NCI-H1436 (cell line): ENCODE measurements at regions not wholly inside any gene's neighbourhood (a gene's known extent, or its start where the extent isn't known, plus 50 kb on each side); places are given as distances from the start of the nearest gene placed in this dataset.

Source experiments
- DNase-seq: peaks from one replicate; lab custom pipeline; 2025; lab: John Stamatoyannopoulos, UW

DNA sequence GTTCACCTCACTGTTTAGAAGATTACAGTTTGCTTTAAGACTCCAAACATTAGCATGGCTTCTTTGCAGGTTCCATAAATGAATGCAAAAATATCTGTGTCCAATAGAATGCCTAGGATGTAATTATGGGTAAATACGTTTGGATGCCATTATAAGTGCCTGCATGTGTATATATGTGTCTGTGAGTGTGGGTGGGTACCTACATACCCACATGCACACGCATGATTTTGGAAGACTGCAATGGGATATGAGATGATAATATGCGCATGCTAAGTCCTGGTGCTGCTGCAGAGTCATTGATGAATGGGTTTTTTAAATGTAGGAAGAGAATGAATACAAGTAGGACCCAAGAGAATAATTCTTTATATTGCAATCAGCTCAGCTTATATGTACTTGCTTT lies 406.4 kb downstream of the ZSWIM6 start:
- no peak for DNase-seq

DNA sequence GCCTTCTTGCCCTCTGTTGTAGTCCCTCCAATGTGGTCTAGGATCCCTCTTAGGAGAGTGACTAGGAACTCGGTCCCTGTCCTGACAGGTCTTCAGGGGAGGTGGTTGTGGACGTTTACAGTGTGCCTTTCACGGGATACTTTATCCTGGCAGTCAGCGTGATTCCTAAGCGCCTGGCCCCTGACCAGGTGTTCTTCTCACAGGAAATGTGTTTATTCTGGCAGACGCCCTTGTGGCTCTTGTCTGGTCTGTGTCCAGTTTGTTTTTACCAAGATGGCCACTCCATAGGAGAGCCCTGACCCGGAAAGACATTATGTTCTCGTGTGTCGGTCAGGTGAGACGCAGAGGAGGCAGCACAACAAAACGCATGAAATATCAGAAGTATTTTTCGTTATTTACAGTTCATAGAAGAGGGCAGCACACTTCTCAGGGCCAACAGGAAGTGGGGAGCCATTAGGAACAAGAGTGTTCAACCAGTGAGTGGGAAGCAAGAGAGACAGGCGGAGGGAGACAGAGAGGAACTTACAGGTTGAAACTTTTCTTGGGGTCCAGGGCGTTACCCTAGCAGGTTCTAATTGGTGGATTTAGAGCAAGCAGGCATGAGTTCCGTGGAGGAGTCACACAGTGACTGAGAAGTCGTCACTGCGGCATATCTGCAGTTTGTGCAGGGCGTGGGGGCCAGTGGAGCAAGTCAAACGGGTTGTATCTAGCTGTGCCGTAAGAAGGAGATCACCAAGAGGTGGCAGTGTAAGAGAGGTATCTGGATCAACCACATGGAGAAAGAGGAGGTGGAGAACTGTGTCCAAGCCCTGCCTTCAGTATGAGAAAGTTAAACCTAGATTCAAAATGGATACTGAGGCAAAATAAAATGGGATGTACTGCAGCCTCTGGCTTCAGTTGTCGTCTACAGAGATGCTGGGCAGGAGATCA lies 412.9 kb downstream of the ZSWIM6 start:
- no peak for DNase-seq

DNA sequence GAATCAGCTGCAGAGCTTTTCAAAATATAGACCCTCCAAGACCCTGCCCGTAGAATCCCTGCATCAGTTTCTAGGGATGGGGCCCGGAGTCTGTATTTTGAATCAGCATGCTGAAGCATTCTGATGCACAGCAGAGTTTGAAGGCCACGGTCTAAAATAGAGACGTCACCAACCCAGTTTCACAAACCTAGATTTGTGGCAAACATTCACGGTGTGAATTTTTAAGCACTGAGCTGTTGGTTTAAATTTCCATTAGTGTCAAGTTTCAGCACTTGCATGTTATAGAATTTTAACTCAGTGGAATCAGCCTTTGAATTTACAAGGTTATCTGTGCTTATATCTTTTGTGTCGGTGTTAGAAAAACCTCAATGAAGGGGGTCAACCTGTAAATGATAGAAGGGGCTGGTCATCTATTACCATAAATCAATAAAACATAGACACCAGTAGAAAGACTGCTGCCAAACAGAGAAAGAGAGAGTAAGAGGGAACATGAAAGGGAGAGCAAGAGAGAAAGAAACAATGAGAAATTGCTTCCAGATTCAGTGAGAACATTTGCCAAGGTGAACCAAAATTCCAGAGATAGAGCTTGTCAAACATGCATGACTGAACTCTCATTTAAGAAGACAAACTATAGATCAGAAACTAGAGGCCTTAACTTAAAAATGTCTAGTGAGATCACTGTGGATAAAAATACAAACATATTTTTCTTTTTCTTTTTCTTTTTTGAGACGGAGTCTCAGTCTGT lies 414.9 kb downstream of the ZSWIM6 start:
- DNase-seq, result no peak

DNA sequence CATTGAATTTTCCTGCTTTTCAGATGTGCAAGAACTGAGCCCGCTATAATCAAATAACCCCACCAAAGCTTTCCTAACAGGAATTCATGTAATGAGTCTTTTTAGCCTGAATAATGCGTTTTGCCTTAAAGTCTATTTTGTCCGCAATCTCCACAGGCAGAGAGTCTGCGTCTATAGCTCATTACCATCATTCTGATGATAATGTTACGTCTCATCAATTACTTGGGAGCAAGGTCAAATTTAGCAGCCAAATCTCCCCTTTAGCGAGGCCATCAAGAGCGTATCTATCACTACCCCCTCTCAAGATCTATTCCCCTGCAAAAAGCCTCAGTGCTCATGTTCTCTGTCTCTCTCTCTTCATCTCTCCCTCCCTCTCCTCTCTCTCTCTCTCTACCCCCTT lies 416.1 kb downstream of the ZSWIM6 start:
- DNase-seq, result no peak

DNA sequence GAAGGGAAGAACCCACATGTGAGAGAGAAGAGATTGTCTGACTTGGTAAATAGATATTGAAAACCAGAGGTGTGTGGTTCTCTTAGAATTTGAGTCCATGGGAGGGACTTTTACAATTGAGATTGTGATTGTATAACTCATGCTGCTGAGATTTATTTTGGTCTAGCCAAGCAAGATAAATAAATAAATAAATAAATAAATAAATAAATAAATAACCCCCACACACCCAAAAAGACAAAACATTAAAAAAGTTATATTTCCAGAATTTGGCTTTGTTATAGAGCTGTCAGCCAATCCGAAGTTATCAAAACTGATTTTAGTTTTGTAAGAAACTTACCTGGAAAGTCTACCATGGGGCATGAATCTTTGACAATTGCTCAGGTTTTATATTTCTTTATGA lies 416.6 kb downstream of the ZSWIM6 start:
- DNase-seq, result no peak

DNA sequence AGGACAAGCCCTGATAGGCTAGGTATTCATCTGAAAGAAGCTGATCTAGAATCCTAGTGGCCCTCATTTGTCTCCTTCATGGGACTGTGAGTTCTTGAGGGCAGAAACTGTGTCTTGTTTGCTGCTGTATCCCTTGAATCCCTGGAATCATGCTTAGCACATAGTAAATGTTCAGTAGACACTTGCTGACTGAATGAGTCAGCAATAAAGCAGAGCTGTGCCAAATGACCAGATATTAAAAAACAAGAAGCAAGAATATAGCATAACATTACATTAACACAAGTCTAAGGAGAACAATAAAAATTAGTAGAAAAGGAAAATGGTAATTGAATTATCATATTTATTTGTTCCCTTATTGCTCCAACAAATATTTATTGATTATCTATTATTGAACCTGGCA lies 420.5 kb downstream of the ZSWIM6 start:
- no peak for DNase-seq

DNA sequence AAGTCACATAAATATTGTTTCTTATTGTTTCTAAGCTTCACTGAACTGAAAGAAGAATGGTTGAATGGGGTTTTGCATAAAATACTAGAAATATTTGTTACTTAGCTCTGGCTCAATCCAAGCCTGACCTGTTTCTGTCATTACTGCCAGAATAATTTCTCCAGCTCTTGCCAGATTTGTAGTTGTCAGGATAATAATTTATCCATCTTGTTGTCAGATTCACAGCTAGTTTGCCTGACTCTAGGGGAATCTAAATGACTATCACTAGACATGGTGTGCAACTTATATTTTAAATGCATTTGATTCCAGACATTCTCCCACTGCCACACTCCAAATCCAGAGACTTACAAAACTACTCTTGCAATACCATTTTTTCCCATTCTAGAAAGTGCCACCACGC lies 422.7 kb downstream of the ZSWIM6 start:
- DNase-seq, result no peak

DNA sequence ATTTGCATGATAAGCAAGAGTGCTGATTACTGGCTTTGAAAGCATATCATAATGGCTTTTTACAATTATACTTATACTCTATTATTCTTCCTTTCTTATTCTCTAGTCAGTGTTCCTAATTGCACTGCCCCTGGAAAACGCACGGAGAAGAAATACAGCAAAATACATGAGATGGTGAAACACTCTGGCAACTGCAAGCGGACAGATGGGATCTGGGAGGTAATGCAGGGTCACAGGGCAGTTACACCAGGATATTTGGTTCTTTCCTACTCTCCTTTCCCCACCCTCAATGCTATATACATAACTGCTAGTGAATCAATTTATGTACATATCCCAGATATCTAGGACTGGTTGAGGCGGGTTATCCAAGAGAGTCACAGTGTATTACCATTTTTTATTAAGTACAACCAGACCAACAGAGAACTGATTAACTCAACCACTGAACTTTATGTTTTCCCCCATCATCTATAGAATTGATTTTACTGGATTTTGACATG lies 423.7 kb downstream of the ZSWIM6 start:
- DNase-seq, result no peak

DNA sequence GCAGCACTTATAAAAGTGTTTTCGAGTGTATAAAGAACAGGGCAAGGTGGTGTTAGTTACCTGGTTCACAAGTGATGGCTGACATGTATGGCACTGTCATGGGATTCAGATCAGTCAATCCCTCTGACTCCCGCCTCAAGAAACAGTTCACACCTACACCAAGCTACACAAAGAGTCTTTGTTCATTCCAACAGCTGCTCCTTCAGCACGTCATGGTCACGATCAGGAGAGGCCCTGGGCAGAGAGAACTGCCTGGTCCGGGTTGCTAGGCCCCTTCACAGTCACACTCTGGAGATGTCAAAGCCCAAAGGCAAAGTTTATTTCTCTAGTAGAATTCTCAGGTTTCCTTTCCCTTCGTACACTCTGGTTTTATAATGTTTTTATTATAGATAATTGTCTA lies 426.7 kb downstream of the ZSWIM6 start:
- no peak for DNase-seq

DNA sequence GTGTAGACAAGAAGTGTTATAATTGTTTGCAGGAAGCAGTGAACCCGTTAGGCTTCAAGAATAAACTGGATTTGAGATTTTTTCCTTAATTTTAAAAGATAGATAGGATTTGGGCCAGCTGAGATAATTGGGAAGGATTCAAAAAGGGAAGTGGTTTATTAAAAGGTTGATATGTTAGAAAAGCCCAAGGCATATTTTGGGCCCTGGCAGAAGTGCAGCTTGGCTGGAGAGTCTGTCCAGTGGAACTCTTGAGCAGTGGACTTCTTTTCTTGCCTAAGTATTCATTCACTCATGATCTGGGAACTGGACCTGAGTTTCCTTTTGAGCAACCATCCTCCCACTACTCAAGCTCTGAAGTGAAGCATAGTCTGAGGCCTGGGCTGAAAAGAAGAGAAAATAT lies 433.4 kb downstream of the ZSWIM6 start:
- no peak for DNase-seq

DNA sequence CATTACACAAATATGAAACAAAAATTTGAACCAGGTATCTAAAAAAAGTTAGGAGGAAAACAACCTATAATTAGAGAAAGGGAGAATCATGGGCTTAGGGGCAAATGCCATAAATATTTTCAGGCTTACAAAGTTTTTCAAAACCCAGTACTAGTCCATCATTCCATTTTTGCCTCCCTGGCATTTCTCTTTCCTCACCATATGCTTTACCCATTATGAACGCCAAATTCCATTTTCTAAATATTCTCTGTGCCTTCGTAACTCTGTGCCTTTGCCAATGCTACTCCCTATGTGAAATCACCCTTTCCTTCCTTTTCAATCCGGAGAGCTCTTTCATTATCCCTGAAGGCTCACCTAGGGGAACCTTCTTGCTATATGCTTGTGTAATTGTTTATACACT lies 434.1 kb downstream of the ZSWIM6 start:
- DNase-seq, result no peak

DNA sequence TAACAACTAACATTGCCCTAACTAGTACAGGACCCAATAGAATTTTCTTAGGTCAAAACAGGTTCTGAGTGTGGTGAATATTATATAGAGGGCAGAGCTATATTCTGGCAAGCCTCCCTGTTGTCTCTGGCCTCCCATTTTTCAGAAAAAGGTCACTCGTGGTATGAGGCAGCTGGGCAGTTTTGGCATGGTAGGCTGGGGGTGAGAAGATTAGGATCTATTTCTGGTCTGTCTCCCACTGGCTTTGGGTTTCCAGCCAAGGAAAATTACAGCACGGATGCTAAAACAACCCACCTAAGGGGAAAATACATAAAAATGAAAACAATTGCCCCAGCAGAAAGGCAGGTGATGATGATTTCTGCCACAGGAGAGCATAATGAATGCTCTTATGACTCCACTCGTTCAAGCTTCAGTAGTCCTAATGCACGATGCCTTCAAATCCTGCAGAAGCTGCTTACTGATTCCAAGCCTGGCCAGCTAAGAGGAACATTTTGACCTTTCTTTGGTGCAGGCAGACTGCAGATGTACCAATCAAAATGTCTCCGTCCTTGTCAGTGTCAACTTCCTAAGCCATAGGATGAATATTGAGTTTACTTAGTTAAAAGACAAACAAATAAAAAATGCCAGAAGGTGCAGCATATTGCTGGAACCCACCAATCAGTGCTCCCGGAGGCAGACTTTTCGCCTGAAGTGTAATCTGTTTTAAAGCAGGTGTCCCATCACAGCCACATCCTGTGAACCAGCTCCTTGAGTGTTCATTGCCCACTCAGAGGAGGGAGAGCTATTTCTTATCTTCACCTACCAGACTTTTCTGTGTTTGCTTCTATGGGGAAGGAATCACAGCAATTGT lies 435.4 kb downstream of the ZSWIM6 start:
- no peak for DNase-seq

DNA sequence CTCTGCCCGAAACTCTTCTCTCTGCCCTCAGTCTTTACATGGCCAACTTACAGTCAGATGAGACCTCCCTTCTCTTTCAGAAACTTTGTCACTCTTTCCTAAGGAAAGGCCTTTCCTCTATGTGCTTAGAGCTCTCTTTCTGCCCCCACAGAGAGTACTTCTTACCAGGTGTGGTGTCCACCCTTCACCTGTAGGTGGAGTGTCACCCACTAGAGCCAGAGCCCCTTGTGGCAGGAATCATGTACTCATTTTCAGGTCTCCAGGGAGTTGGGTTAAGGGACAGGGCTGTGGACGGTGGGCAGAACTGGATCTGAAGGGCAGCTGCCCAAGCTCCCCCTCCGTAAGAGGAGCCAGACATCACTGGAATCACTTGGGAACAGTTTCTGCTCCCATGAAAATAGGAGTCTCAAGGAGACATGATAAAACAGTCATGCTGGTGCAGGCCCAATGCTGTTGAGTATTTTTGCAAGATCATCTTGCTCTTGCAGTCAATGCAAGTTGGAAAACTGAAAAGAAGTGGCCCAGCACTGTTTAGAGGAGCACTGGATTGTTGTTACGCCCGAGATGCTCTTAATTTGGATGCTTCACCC lies 436.7 kb downstream of the ZSWIM6 start:
- peak; percentile 53 for DNase-seq

DNA sequence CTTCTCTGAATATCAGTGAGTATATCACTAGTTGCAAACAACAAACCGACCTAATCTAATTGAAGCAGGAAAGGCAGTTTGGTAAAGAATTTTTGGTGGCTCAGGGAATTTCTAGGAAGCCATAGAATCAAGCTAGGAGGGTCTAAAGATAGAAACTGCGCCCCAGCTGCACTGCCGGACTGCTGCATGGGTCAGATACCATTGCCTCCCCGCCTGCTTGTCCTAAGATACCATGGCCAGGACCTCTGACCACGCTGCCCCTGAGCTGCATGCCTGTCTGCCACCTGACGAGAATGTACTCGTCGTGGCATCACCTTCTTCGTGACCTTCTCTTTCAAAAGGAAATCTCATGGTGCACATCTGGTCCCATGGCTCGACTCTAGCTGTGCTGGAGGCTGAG lies 439.0 kb downstream of the ZSWIM6 start:
- no peak for DNase-seq

DNA sequence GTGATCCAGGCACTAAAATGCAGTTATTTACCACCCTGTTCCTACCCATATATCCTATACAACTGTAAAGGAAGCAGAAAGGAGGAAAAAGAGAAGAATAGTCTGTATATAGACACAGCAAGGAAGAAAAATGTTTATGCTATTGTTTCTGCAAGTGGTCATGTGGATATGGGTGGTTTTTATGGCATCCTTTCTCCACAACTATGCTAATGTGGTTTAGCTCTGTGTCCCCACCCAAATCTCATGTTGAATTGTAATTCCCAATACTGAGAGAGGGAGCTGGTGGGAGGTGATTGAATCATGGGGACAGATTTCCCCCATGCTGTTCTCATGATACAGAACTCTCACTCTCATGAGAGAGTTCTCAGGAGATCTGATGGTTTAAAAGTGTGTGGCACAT lies 439.8 kb downstream of the ZSWIM6 start:
- no peak for DNase-seq

DNA sequence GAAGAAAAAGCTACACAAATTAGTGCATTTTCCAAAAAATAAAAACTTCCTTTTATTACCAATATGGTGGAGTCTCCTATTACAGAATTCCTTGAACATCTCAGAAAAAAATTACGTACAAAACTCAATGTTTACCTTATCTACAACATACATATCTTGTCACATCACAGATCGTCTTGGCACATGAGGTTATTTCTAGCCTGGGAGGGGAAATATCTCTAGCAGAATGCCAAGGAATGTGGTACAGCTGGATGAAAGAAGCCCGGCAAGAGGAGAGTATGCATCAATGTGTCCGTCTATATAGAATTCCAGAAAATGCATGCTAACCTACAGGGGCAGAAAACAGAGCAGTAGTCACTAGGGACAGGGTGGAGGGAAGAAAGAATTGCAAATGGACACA lies 443.8 kb downstream of the ZSWIM6 start:
- DNase-seq, result no peak

DNA sequence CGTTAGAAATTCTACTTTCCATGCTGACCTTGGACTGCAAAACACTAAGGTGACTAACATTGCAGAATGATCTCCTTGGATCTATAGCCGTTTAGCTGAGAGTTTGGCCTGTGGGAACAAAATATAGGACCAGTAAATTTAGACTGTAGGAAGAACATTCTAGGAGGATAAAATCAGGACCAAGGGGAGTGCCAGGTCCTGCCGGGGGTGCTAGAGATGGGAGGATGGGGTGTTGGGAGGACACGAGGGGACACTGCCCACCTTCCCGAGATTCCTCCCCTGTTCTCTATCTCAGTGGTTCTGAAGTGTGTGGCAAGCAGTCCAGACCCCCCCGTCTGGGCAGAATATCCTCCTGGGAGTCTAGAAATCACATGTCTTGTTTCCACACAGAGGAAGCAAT lies 445.2 kb downstream of the ZSWIM6 start:
- no peak for DNase-seq

DNA sequence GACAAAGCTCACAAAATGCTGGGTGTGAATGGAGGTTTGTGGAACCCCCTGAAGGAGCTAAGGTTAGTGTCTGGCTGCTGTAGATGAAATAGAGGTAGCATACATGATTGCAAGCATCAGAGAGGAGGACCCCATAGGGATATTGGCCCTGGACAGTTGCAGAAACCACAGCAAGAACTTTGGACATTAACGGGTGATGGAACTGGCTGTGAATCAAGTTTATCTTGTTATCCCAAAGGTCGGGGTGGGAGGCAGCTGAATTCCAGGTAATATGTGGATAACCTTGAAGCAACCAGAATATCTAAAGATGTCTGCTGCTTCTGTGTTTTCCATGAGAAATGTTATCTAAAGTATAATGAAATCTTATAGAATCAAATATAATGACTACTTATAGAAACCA lies 447.7 kb downstream of the ZSWIM6 start:
- DNase-seq, result no peak

DNA sequence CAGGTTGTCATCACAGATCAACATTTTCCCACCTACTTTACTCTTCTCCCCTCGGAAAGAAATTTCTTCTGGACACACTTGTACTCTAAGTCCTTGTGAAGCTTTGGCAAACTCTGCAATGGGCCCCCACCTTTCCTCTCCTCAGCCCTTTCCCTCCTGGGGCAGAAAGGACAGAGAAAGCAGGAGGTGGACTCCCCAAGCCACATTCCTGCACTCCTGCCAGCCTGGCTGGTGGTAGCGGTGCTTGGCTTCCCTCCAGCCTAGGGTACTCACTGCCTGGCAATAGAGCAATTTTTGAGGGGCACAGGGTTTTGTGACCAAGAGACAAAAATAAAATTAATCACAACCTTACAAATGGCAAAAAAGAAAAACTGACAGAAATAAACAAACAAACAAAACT lies 451.4 kb downstream of the ZSWIM6 start:
- no peak for DNase-seq

DNA sequence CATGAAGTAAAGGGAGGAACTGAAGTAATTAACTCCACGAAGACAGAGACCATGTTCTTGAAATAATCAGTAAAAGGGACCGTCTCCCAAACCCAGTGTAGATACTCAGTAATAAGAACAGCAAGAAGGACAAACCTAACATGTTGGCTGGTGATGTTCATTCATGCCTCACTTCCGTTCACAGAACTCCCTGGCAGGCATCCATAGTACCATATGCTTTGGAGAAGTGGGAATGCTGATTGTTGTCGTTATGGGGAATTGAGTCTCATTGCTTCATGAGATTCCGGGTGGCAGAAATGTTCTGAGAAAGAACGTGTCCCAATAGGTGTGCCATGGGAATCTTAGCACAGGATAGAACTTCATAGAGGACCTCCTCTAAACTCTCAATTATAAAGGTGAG lies 452.3 kb downstream of the ZSWIM6 start:
- no peak for DNase-seq

DNA sequence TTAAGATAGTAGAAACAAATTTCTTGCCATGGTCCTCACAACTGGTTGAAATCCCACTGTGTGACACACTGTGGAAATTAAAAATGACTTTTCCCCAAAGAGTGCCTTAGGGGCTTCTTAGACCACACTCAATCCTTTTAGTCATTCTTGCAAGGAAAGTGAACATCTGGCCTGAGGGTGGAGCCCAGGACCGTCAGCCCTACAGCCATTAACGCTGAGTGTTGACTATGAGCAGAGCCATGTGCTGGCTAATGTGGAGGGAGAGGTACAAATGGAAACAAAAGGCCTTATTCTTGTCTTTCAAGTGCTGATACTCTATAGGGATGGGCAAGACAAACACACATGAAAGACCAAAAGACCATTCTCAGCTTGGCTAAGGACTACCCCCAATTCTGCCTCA lies 456.5 kb downstream of the ZSWIM6 start:
- no peak for DNase-seq

DNA sequence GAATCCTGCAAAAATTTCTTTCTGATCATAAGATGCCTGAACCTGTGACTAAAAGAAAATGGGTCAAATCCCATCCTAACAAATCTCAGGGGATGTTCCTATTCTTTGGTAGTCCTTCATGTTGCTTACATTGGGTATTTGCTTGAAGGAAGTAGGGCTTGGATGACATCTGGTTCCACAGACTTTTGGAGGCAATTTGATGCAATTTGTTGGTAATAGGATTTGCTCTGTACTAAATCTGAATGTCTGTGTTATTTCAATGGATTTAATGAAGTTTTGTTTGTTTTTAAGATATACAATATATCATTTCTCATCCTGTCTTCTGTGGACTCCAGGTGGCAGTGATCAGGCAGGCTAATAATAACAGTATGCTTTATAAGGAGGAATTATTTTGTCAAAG lies 457.9 kb downstream of the ZSWIM6 start:
- no peak for DNase-seq
